ENCODE measurements at regions not wholly inside any gene's neighbourhood (a gene's known extent, or its start where the extent isn't known, plus 50 kb on each side); places are given as distances from the start of the nearest gene placed in this dataset.

DNA sequence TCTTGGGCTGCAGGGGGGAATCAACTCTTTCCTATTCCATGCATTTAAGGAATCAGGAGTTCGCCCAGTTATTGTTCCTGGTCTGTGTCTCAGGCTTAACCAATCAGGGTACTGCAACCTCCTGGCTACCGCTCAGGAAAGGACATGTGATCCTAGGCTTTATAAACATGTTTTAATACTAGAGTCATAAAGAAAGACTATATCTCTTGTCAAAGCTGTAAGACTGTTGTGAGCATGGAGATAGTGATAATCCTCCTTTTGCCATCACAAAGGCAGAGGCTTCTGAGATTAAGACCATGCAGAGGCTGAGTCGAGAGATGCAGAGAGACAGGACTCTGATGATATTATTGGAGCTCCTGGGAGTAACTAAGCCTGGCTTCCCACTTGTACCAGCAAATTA, 137.0 kb downstream of the YIPF5 start:
- TF ChIP-seq, protein P1, sequence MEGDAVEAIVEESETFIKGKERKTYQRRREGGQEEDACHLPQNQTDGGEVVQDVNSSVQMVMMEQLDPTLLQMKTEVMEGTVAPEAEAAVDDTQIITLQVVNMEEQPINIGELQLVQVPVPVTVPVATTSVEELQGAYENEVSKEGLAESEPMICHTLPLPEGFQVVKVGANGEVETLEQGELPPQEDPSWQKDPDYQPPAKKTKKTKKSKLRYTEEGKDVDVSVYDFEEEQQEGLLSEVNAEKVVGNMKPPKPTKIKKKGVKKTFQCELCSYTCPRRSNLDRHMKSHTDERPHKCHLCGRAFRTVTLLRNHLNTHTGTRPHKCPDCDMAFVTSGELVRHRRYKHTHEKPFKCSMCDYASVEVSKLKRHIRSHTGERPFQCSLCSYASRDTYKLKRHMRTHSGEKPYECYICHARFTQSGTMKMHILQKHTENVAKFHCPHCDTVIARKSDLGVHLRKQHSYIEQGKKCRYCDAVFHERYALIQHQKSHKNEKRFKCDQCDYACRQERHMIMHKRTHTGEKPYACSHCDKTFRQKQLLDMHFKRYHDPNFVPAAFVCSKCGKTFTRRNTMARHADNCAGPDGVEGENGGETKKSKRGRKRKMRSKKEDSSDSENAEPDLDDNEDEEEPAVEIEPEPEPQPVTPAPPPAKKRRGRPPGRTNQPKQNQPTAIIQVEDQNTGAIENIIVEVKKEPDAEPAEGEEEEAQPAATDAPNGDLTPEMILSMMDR (IDR thresholded peaks at IDR 0.05) = no peak
- no peak for TF ChIP-seq POLR2A (IDR thresholded peaks at IDR 0.05)
